Caco-2 (cell line): ENCODE measurements at regions not wholly inside any gene's neighbourhood (a gene's known extent, or its start where the extent isn't known, plus 50 kb on each side); places are given as distances from the start of the nearest gene placed in this dataset.

Experiments used
- BruUV-seq: library from RNA; stranded (reverse); fragments of 400-500 nt; replicated peaks from 2 replicates; lab custom pipeline; 2021; lab: Mats Ljungman, UMichigan
- CTCF ChIA-PET: fragments of 300-600 bp; sonication (Branson Sonifier 250); formaldehyde crosslinking; loops from one replicate; lab custom pipeline; 2022; ENCODE audit warnings: antibody characterized with exemption; lab: Charles Lee
- POLR2A ChIA-PET: fragments of 300-600 bp; sonication (Branson Sonifier 250); formaldehyde crosslinking; loops from one replicate; lab custom pipeline; 2022; ENCODE audit warnings: antibody characterized with exemption; lab: Charles Lee
- DNase-seq, 2 experiments: peaks; one replicate each; pipeline versions ENCODE4 v3.0.0 to v3.0.0-alpha.2; 2020 to 2022
- H3K27me3 ChIP-seq: replicated peaks from 2 replicates; pipeline ENCODE4 v1.6.0; 2011; ENCODE audit warnings: low read length; ENCODE audit not compliant: control insufficient read depth, insufficient read depth
- H3K36me3 ChIP-seq: 2 replicates; pipeline ENCODE4 v1.5.1; 2011; ENCODE audit warnings: low read length; ENCODE audit not compliant: control insufficient read depth, insufficient read depth
- H3K4me1 ChIP-seq: fragments of 250-450 bp; sonication (Bioruptor Pico); 2 replicates; pipeline ENCODE4 v1.5.1; 2020; ENCODE audit warnings: mild to moderate bottlenecking
- H3K4me3 ChIP-seq: 2 replicates; pipeline ENCODE4 v1.5.1; 2011; ENCODE audit warnings: low read depth, mild to moderate bottlenecking, control low read depth, low read length
- H3K9me3 ChIP-seq: fragments of 250-450 bp; sonication (Bioruptor Pico); 2 replicates; pipeline ENCODE4 v1.5.1; 2020; ENCODE audit warnings: mild to moderate bottlenecking, moderate library complexity
- H3K27ac Mint-ChIP-seq: one replicate; pipeline ENCODE4 v1.8.0; 2022; ENCODE audit warnings: mixed read lengths; ENCODE audit not compliant: unreplicated experiment
- H3K27me3 Mint-ChIP-seq: one replicate; pipeline ENCODE4 v1.8.0; 2022; ENCODE audit warnings: mixed read lengths; ENCODE audit not compliant: insufficient read depth, unreplicated experiment
- H3K36me3 Mint-ChIP-seq: one replicate; pipeline ENCODE4 v1.8.0; 2022; ENCODE audit warnings: mild to moderate bottlenecking, mixed read lengths; ENCODE audit not compliant: insufficient read depth, unreplicated experiment
- H3K4me1 Mint-ChIP-seq: one replicate; pipeline ENCODE4 v1.8.0; 2022; ENCODE audit warnings: low read depth, mixed read lengths; ENCODE audit not compliant: unreplicated experiment
- H3K4me3 Mint-ChIP-seq: one replicate; pipeline ENCODE4 v1.8.0; 2022; ENCODE audit warnings: mild to moderate bottlenecking, moderate library complexity, mixed read lengths; ENCODE audit not compliant: unreplicated experiment
- H3K9me3 Mint-ChIP-seq: one replicate; pipeline ENCODE4 v1.8.0; 2022; ENCODE audit warnings: mixed read lengths; ENCODE audit not compliant: unreplicated experiment
- CTCF ChIP-seq, 2 experiments: fragments of 200-600 bp in 1 of 2; IDR thresholded peaks; 1 replicate in 1 of 2; 2 replicates in 1 of 2; pipeline versions ENCODE4 v1.5.1 to v1.8.0; 2011 to 2022; ENCODE audit warnings: antibody characterized with exemption in 1 of 2, control low read depth in 1 of 2, inconsistent platforms in 1 of 2, low read depth in 1 of 2, low read length in 1 of 2, mild to moderate bottlenecking in 1 of 2, moderate library complexity in 1 of 2; ENCODE audit not compliant: insufficient read depth in 1 of 2, severe bottlenecking in 1 of 2, unreplicated experiment in 1 of 2
- intact Hi-C: fragments of 100-400 bp; cut with micrococcal nuclease; formaldehyde crosslinking; loops from one replicate; pipeline ENCODE4 v1.10.0; 2022; ENCODE audit not compliant: unreplicated experiment

- TF ChIP-seq CTCF (IDR thresholded peaks at IDR 0.05; ENCODE audit: insufficient read depth in 1 of 2, low read depth in 1 of 2, low read length in 1 of 2, severe bottlenecking in 1 of 2, unreplicated experiment in 1 of 2) = no peak
- no peak overlapping the region for H3K27ac Mint-ChIP-seq
- H3K4me1 Mint-ChIP-seq = peaks cover 12% of the 10 kb centered on the region
- H3K4me3 Mint-ChIP-seq = no peak overlapping the region
- no peaks in the 10 kb centered on the region for H3K27me3 Mint-ChIP-seq
- H3K36me3 Mint-ChIP-seq = no peaks in the 10 kb centered on the region
- no peaks in the 10 kb centered on the region for H3K9me3 Mint-ChIP-seq
- Histone ChIP-seq H3K27me3 (no peaks in the 10 kb centered on the region), H3K4me3 (no peak overlapping the region), H3K36me3 (no peaks in the 10 kb centered on the region), H3K4me1 (peaks cover 5% of the 10 kb centered on the region), H3K9me3 (no peaks in the 10 kb centered on the region)
- no peak for DNase-seq
- BruUV-seq = no TSS peak
- POLR2A ChIA-PET = interaction anchor here (0.6 kb wide), 1 partner anchor 517 kb away, joined by 4 read pairs; no protein-coding TSS in a partner anchor
- intact Hi-C loops = loop anchor here (10.0 kb wide), 1 partner anchor 116 kb away; no protein-coding TSS in a partner anchor
- CTCF ChIA-PET = no interaction called here
Observed at GRCh38 chr6:104521176-104521575, 338.5 kb downstream of the HACE1 start.

- no peaks in the 10 kb centered on the region for H3K27me3 Mint-ChIP-seq
- intact Hi-C loops = no loop called here
- no peak overlapping the region for H3K4me3 Mint-ChIP-seq
- Histone ChIP-seq H3K9me3 (no peaks in the 10 kb centered on the region), H3K4me1 (no peaks in the 10 kb centered on the region), H3K4me3 (no peak overlapping the region), H3K36me3 (no peaks in the 10 kb centered on the region), H3K27me3 (no peaks in the 10 kb centered on the region)
- H3K27ac Mint-ChIP-seq = no peak overlapping the region
- H3K4me1 Mint-ChIP-seq = no peaks in the 10 kb centered on the region
- no peaks in the 10 kb centered on the region for H3K9me3 Mint-ChIP-seq
- ChIA-PET CTCF (no interaction called here), POLR2A (no interaction called here)
- no peak for DNase-seq
- no peak for TF ChIP-seq CTCF (IDR thresholded peaks at IDR 0.05; ENCODE audit: insufficient read depth in 1 of 2, low read depth in 1 of 2, low read length in 1 of 2, severe bottlenecking in 1 of 2, unreplicated experiment in 1 of 2)
- no TSS peak for BruUV-seq
- no peaks in the 10 kb centered on the region for H3K36me3 Mint-ChIP-seq
Observed at GRCh38 chr6:104519566-104519965, 340.2 kb downstream of the HACE1 start.

GRCh38 chr6:104509355-104509754, 350.4 kb downstream of the HACE1 start:
- Mint-ChIP-seq H3K9me3 (peaks cover 7% of the 10 kb centered on the region), H3K4me1 (peaks cover 6% of the 10 kb centered on the region), H3K4me3 (no peak overlapping the region), H3K27ac (no peak overlapping the region), H3K36me3 (no peaks in the 10 kb centered on the region), H3K27me3 (no peaks in the 10 kb centered on the region)
- H3K27me3 ChIP-seq = no peaks in the 10 kb centered on the region; the same call in 1 of the 2 replicates
- POLR2A ChIA-PET = no interaction called here
- no peaks in the 10 kb centered on the region for H3K36me3 ChIP-seq
- H3K4me3 ChIP-seq = no peak overlapping the region
- no TSS peak for BruUV-seq
- H3K9me3 ChIP-seq = no peaks in the 10 kb centered on the region
- no peak for TF ChIP-seq CTCF (IDR thresholded peaks at IDR 0.05; ENCODE audit: insufficient read depth in 1 of 2, low read depth in 1 of 2, low read length in 1 of 2, severe bottlenecking in 1 of 2, unreplicated experiment in 1 of 2)
- H3K4me1 ChIP-seq = no peaks in the 10 kb centered on the region
- CTCF ChIA-PET = no interaction called here
- no peak for DNase-seq
- intact Hi-C loops = no loop called here
